ENCODE measurements at regions not wholly inside any gene's neighbourhood (a gene's known extent, or its start where the extent isn't known, plus 50 kb on each side); places are given as distances from the start of the nearest gene placed in this dataset.

- TF ChIP-seq CTCF (tag by site-specific recombination; IDR thresholded peaks at IDR 0.05) (no peak), TSHZ1 (tag by site-specific recombination; IDR thresholded peaks at IDR 0.05; ENCODE audit: borderline replicate concordance) (no peak)
Measured at GRCh38 chr10:64374346-64374745, 853.1 kb downstream of the REEP3 start.
